K562 (cell line): ENCODE measurements at regions not wholly inside any gene's neighbourhood (a gene's known extent, or its start where the extent isn't known, plus 50 kb on each side); places are given as distances from the start of the nearest gene placed in this dataset.

ENCODE experiments used
- ATAC-seq: fragments of 200-7000 bp; cut with Tn5 transposase; 3 replicates; pipeline ENCODE4 v1.9.1; 2020; ENCODE audit warnings: moderate library complexity
- BruUV-seq: library from RNA; stranded (reverse); fragments of 400-500 nt; replicated peaks from 2 replicates; lab custom pipeline; 2021; lab: Mats Ljungman, UMichigan
- CTCF ChIA-PET: fragments of 300-600 bp; formaldehyde crosslinking; extraction: SDS; loops from one replicate; lab custom pipeline; 2021; ENCODE audit warnings: low intra/inter-chr PET ratio; lab: Yijun Ruan, JAX
- POLR2A ChIA-PET: fragments of 300-600, 350-650 bp; sonication (Branson Sonifier 250); formaldehyde crosslinking; extraction: SDS; loops from one replicate; lab custom pipeline; 2021; ENCODE audit warnings: antibody characterized with exemption, inconsistent platforms; lab: Yijun Ruan, JAX
- DNase-seq, 4 experiments: peaks; one replicate each; pipeline versions ENCODE4 v3.0.0 to v3.0.0-alpha.2; 2011 to 2018; ENCODE audit warnings: low spot score in 3 of 4, mixed read lengths in 3 of 4; ENCODE audit errors: extremely low read depth in 1 of 4
- FAIRE-seq: peaks from 2 replicates; lab custom pipeline; 2011; peaks lifted over from hg19 to GRCh38; lab: Jason Lieb, UNC
- H2AFZ ChIP-seq: 2 replicates; pipeline ENCODE4 v1.6.0; 2011; ENCODE audit warnings: low read depth, low read length, control low read depth, inconsistent platforms
- H3K27ac ChIP-seq: fragments of 200-600 bp; 3 replicates; pipeline ENCODE4 v1.8.0; 2011; ENCODE audit warnings: low read depth, mild to moderate bottlenecking, control low read depth, inconsistent platforms, low read length, moderate library complexity, mixed read lengths; ENCODE audit errors: extremely low read depth
- H3K27me3 ChIP-seq, 2 experiments: fragments of 300-600 bp in 1 of 2; 2 replicates in 1 of 2; 3 replicates in 1 of 2; pipeline versions ENCODE4 v1.6.0 to v1.8.0; 2011; ENCODE audit warnings: inconsistent platforms in 2 of 2, low read length in 2 of 2, mild to moderate bottlenecking in 1 of 2, mixed read lengths in 1 of 2, moderate library complexity in 1 of 2; ENCODE audit not compliant: control insufficient read depth in 2 of 2, insufficient read depth in 2 of 2
- H3K36me3 ChIP-seq: fragments of 300-600 bp; 3 replicates; pipeline ENCODE4 v1.8.0; 2011; ENCODE audit warnings: mild to moderate bottlenecking, low read length, inconsistent platforms; ENCODE audit not compliant: control insufficient read depth, insufficient read depth
- H3K4me1 ChIP-seq, 2 experiments: fragments of 200-600 bp in 1 of 2; replicated peaks in 1 of 2; 2 replicates in 1 of 2; 3 replicates in 1 of 2; pipeline versions ENCODE4 v1.5.1 to v1.8.0; 2011; ENCODE audit warnings: inconsistent platforms in 2 of 2, low read length in 2 of 2, mild to moderate bottlenecking in 1 of 2, mixed read lengths in 1 of 2, moderate library complexity in 1 of 2; ENCODE audit not compliant: control insufficient read depth in 2 of 2, insufficient read depth in 2 of 2
- H3K4me2 ChIP-seq: 2 replicates; pipeline ENCODE4 v1.6.1; 2011; ENCODE audit warnings: low read length, control low read depth, inconsistent platforms, mixed read lengths; ENCODE audit not compliant: insufficient read depth
- H3K4me3 ChIP-seq: fragments of 200-600 bp; sonication (generic), shearing (Covaris generic); 2 replicates; pipeline ENCODE4 v1.5.1; 2016; ENCODE audit warnings: control low read depth, inconsistent platforms
- H3K79me2 ChIP-seq: fragments of 200-600 bp; 3 replicates; pipeline ENCODE4 v1.8.0; 2011; ENCODE audit warnings: low read length, inconsistent platforms; ENCODE audit not compliant: control insufficient read depth, insufficient read depth
- H3K9ac ChIP-seq, 2 experiments: 2 replicates each; pipeline versions ENCODE4 v1.6.0 to v1.6.1; 2011; ENCODE audit warnings: low read depth in 2 of 2, low read length in 2 of 2, control low read depth in 1 of 2, inconsistent platforms in 1 of 2, mild to moderate bottlenecking in 1 of 2, mixed read lengths in 1 of 2; ENCODE audit not compliant: insufficient read depth in 1 of 2
- H3K9me1 ChIP-seq: one replicate; pipeline ENCODE4 v1.6.0; 2011; ENCODE audit warnings: inconsistent platforms, mild to moderate bottlenecking, low read length, moderate library complexity; ENCODE audit not compliant: control insufficient read depth, insufficient read depth
- H3K9me3 ChIP-seq: replicated peaks from 2 replicates; pipeline ENCODE4 v1.5.1; 2011; ENCODE audit warnings: low read depth, low read length, inconsistent platforms; ENCODE audit not compliant: control insufficient read depth, insufficient read depth
- H4K20me1 ChIP-seq: replicated peaks from 2 replicates; pipeline ENCODE4 v1.6.1; 2011; ENCODE audit warnings: low read length, inconsistent platforms, mixed read lengths; ENCODE audit not compliant: control insufficient read depth, insufficient read depth
- KAT8 ChIP-seq: fragments of 450-650 bp; IDR thresholded peaks from 2 replicates; pipeline ENCODE4 v1.6.1; 2016; ENCODE audit warnings: low read depth, mild to moderate bottlenecking
- KDM1A ChIP-seq, 2 experiments: fragments of 450-650 bp; IDR thresholded peaks; 2 replicates each; pipeline ENCODE4 v1.6.1; 2016; ENCODE audit warnings: mild to moderate bottlenecking in 2 of 2
- MBD2 ChIP-seq: sonication (generic); IDR thresholded peaks from 2 replicates; pipeline ENCODE4 v1.6.1; 2016; ENCODE audit warnings: low read depth, borderline replicate concordance
- NCOR1 ChIP-seq: fragments of 450-650 bp; IDR thresholded peaks from 2 replicates; pipeline ENCODE4 v1.6.1; 2016; ENCODE audit warnings: mild to moderate bottlenecking, moderate library complexity
- TCF7 ChIP-seq: sonication (generic); IDR thresholded peaks from 2 replicates; pipeline ENCODE4 v1.6.1; 2016; ENCODE audit warnings: antibody characterized with exemption, borderline replicate concordance
- TFAM ChIP-seq: fragments of 250-450 bp; sonication (Bioruptor Pico); conservative IDR thresholded peaks from 2 replicates; pipeline ENCODE4 v1.5.0; 2021; ENCODE audit warnings: mild to moderate bottlenecking, moderate library complexity
- XRCC5 ChIP-seq: fragments of 200-400 bp; formaldehyde crosslinking; IDR thresholded peaks from 2 replicates; pipeline ENCODE4 v1.6.1; 2017; ENCODE audit warnings: low read depth, mild to moderate bottlenecking, low read length
- YY1 ChIP-seq, 3 experiments: IDR thresholded peaks; 2 replicates each; pipeline ENCODE4 v1.6.1; 2011; ENCODE audit warnings: low read length in 2 of 3, mild to moderate bottlenecking in 2 of 3, moderate library complexity in 2 of 3, borderline replicate concordance in 1 of 3, control low read depth in 1 of 3, low read depth in 1 of 3; ENCODE audit not compliant: insufficient read depth in 3 of 3, insufficient replicate concordance in 2 of 3, control insufficient read depth in 1 of 3, insufficient read length in 1 of 3; ENCODE audit errors: extremely low read depth in 1 of 3
- ZFP30 ChIP-seq: fragments of 250-450 bp; sonication (Bioruptor Pico); IDR thresholded peaks from 2 replicates; pipeline ENCODE4 v1.8.0; 2022; ENCODE audit warnings: moderate library complexity, mild to moderate bottlenecking, inconsistent platforms, borderline replicate concordance
- ZNF316 ChIP-seq: fragments of 450-650 bp; IDR thresholded peaks from 2 replicates; pipeline ENCODE4 v1.6.1; 2016
- ZNF699 ChIP-seq: fragments of 250-450 bp; sonication (Bioruptor Pico); IDR thresholded peaks from 2 replicates; pipeline ENCODE4 v1.8.0; 2021; ENCODE audit warnings: mild to moderate bottlenecking, moderate library complexity; ENCODE audit not compliant: insufficient replicate concordance
- ZSCAN32 ChIP-seq: fragments of 450-650 bp; formaldehyde crosslinking; IDR thresholded peaks from 2 replicates; pipeline ENCODE4 v1.4.0; 2020; ENCODE audit warnings: mild to moderate bottlenecking, moderate library complexity
- WGBS: fragments of 100-300 bp; shearing (Covaris generic); methylation state at CpG from one replicate; pipeline ENCODE4 v1.1.6; 2016; ENCODE audit warnings: low coverage, mixed read lengths; ENCODE audit not compliant: insufficient coverage; ENCODE audit errors: missing lambda C conversion rate; 5-methylcytosine and 5-hydroxymethylcytosine counted together
- in situ Hi-C: fragments of 300-500 bp; cut with MboI; formaldehyde crosslinking; loops from 4 replicates; pipeline ENCODE4 v1.15.0; 2018; ENCODE audit warnings: inconsistent platforms, mixed read lengths
- intact Hi-C: fragments of 100-400 bp; cut with micrococcal nuclease; formaldehyde crosslinking; loops from 2 replicates; pipeline ENCODE4 v1.14.2; 2022
- TF ChIP-seq, protein P1 (sequence below): sonication (generic); formaldehyde crosslinking; IDR thresholded peaks from 2 replicates; pipeline ENCODE4 v1.8.0; 2023; ENCODE audit warnings: missing genetic modification reagents, mild to moderate bottlenecking, borderline replicate concordance

GRCh38 chr5:88979726-88980125 lies 96.7 kb upstream of the MEF2C start:
- H3K9ac ChIP-seq, result no peak overlapping the region
- in situ Hi-C loops, result no loop called here
- intact Hi-C loops, result no loop called here

More at GRCh38 chr5:88979726-88980125, 96.7 kb upstream of the MEF2C start:
- Histone ChIP-seq H3K79me2 (no peaks in the 10 kb centered on the region), H3K36me3 (no peaks in the 10 kb centered on the region), H3K9me1 (no peaks in the 10 kb centered on the region), H3K27ac (no peak overlapping the region), H3K9me3 (no peaks in the 10 kb centered on the region), H4K20me1 (no peaks in the 10 kb centered on the region), H3K4me2 (no peak overlapping the region), H3K4me3 (no peak overlapping the region), H3K27me3 (no peaks in the 10 kb centered on the region), H3K4me1 (no peaks in the 10 kb centered on the region), H2AFZ (0 out of 2 replicates have a peak overlapping the region, but pooled peaks have one; percentile 38)
- no peak for ATAC-seq
- TF ChIP-seq NCOR1 (no peak), MBD2 (no peak), ZSCAN32 (CRISPR knock-in tag) (no peak), XRCC5 (no peak), YY1 (IDR thresholded peaks at IDR 0.05; ENCODE audit: borderline replicate concordance in 1 of 3, control insufficient read depth in 1 of 3, extremely low read depth in 1 of 3, insufficient read depth in 3 of 3, insufficient read length in 1 of 3, insufficient replicate concordance in 2 of 3, low read depth in 1 of 3, low read length in 2 of 3) (no peak), KDM1A (IDR thresholded peaks at IDR 0.05) (no peak), KAT8 (no peak), TCF7 (no peak), ZNF699 (CRISPR knock-in tag) (no peak), ZFP30 (CRISPR knock-in tag) (no peak), TFAM (CRISPR knock-in tag) (no peak), ZNF316 (no peak)
- TF ChIP-seq, protein P1, sequence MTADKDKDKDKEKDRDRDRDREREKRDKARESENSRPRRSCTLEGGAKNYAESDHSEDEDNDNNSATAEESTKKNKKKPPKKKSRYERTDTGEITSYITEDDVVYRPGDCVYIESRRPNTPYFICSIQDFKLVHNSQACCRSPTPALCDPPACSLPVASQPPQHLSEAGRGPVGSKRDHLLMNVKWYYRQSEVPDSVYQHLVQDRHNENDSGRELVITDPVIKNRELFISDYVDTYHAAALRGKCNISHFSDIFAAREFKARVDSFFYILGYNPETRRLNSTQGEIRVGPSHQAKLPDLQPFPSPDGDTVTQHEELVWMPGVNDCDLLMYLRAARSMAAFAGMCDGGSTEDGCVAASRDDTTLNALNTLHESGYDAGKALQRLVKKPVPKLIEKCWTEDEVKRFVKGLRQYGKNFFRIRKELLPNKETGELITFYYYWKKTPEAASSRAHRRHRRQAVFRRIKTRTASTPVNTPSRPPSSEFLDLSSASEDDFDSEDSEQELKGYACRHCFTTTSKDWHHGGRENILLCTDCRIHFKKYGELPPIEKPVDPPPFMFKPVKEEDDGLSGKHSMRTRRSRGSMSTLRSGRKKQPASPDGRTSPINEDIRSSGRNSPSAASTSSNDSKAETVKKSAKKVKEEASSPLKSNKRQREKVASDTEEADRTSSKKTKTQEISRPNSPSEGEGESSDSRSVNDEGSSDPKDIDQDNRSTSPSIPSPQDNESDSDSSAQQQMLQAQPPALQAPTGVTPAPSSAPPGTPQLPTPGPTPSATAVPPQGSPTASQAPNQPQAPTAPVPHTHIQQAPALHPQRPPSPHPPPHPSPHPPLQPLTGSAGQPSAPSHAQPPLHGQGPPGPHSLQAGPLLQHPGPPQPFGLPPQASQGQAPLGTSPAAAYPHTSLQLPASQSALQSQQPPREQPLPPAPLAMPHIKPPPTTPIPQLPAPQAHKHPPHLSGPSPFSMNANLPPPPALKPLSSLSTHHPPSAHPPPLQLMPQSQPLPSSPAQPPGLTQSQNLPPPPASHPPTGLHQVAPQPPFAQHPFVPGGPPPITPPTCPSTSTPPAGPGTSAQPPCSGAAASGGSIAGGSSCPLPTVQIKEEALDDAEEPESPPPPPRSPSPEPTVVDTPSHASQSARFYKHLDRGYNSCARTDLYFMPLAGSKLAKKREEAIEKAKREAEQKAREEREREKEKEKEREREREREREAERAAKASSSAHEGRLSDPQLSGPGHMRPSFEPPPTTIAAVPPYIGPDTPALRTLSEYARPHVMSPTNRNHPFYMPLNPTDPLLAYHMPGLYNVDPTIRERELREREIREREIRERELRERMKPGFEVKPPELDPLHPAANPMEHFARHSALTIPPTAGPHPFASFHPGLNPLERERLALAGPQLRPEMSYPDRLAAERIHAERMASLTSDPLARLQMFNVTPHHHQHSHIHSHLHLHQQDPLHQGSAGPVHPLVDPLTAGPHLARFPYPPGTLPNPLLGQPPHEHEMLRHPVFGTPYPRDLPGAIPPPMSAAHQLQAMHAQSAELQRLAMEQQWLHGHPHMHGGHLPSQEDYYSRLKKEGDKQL (CRISPR knock-in tag), result no peak
- BruUV-seq, result no TSS peak
- no peak for FAIRE-seq
- no peak for DNase-seq
- POLR2A ChIA-PET, result interaction anchor here (1.5 kb wide), 1 partner anchor 10 kb away, joined by 3 read pairs; no protein-coding TSS in a partner anchor
- CTCF ChIA-PET, result no interaction called here
- 36% methylated on average over 3 of the region's 3 CpGs for WGBS
